ENCODE measurements at regions not wholly inside any gene's neighbourhood (a gene's known extent, or its start where the extent isn't known, plus 50 kb on each side); places are given as distances from the start of the nearest gene placed in this dataset.
A peak's percentile ranks its signal among the peaks of the same experiment; 100 is the strongest.

- no peak for TF ChIP-seq REST (IDR thresholded peaks at IDR 0.05; ENCODE audit: low read depth)
- no peak for TF ChIP-seq JUND (IDR thresholded peaks at IDR 0.05)
- no peak for TF ChIP-seq POLR2A (IDR thresholded peaks at IDR 0.05; ENCODE audit: borderline replicate concordance, extremely low read depth, insufficient read depth, insufficient read length)
- TF ChIP-seq MAX (IDR thresholded peaks at IDR 0.05) = 0 out of 2 replicates have a peak, but pooled peaks have one; percentile 13
- no peak for TF ChIP-seq EZH2 (IDR thresholded peaks at IDR 0.05)
- no peak for TF ChIP-seq CTCF (IDR thresholded peaks at IDR 0.05 in 2 of 3, conservative IDR thresholded peaks at IDR 0.05 in 1 of 3; ENCODE audit: borderline replicate concordance in 1 of 3, insufficient read depth in 1 of 3, low read depth in 2 of 3, low read length in 2 of 3)
- no peak for TF ChIP-seq ATF3 (IDR thresholded peaks at IDR 0.05)
- TF ChIP-seq EZH2phosphoT487 (IDR thresholded peaks at IDR 0.05; ENCODE audit: borderline replicate concordance) = no peak
- no peak for TF ChIP-seq YY1 (IDR thresholded peaks at IDR 0.05; ENCODE audit: extremely low read depth, insufficient replicate concordance, low read depth, low read length)
- no peak for TF ChIP-seq POLR2AphosphoS5 (IDR thresholded peaks at IDR 0.05; ENCODE audit: low read depth, low read length)
- no peak for TF ChIP-seq CEBPB (IDR thresholded peaks at IDR 0.05; ENCODE audit: low read depth)
- TF ChIP-seq EGR1 (IDR thresholded peaks at IDR 0.05; ENCODE audit: low read depth) = no peak
- TF ChIP-seq ELF1 (IDR thresholded peaks at IDR 0.05; ENCODE audit: borderline replicate concordance, low read depth) = no peak
- TF ChIP-seq RAD21 (IDR thresholded peaks at IDR 0.05; ENCODE audit: low read depth) = no peak
These were observed 238.4 kb upstream of the ZMIZ1 start for GRCh38 chr10:78830062-78830975.

All from HCT116 (cell line).